HG03060 (cell line): ENCODE measurements at regions not wholly inside any gene's neighbourhood (a gene's known extent, or its start where the extent isn't known, plus 50 kb on each side); places are given as distances from the start of the nearest gene placed in this dataset.

Source experiments
- ATAC-seq: cut with Tn5 transposase; IDR thresholded peaks from one replicate; pipeline ENCODE4 v1.9.1; 2021; ENCODE audit warnings: low read depth, moderate number of reproducible peaks; ENCODE audit not compliant: unreplicated experiment

- ATAC-seq, result no peak
These were observed 125.5 kb upstream of the SPRED2 start for GRCh38 chr2:65557616-65558573.

GRCh38 chr2:65554765-65555591 lies 122.6 kb upstream of the SPRED2 start:
- peak; percentile 69 for ATAC-seq

GRCh38 chr2:65553504-65554074 lies 121.2 kb upstream of the SPRED2 start:
- no peak for ATAC-seq

GRCh38 chr2:65551528-65551927 lies 119.1 kb upstream of the SPRED2 start:
- no peak for ATAC-seq

- no peak for ATAC-seq
These were observed 117.8 kb upstream of the SPRED2 start for GRCh38 chr2:65550246-65550645.

- no peak for ATAC-seq
These were observed 117.2 kb upstream of the SPRED2 start for GRCh38 chr2:65549631-65550030.

GRCh38 chr2:65549257-65549627 lies 116.8 kb upstream of the SPRED2 start:
- no peak for ATAC-seq

GRCh38 chr2:65548576-65549256 lies 116.3 kb upstream of the SPRED2 start:
- ATAC-seq, result no peak

GRCh38 chr2:65548064-65548463 lies 115.7 kb upstream of the SPRED2 start:
- ATAC-seq, result no peak

- no peak for ATAC-seq
These were observed 113.7 kb upstream of the SPRED2 start for GRCh38 chr2:65545837-65546805.

GRCh38 chr2:65541773-65542172 lies 109.4 kb upstream of the SPRED2 start:
- ATAC-seq, result no peak

GRCh38 chr2:65539633-65540032 lies 107.2 kb upstream of the SPRED2 start:
- no peak for ATAC-seq

- ATAC-seq, result no peak
These were observed 105.4 kb upstream of the SPRED2 start for GRCh38 chr2:65537651-65538385.

GRCh38 chr2:65536596-65536995 lies 104.2 kb upstream of the SPRED2 start:
- ATAC-seq, result peak; percentile 87

GRCh38 chr2:65532937-65533336 lies 100.5 kb upstream of the SPRED2 start:
- ATAC-seq, result no peak

GRCh38 chr2:65532326-65532725 lies 99.9 kb upstream of the SPRED2 start:
- no peak for ATAC-seq

GRCh38 chr2:65530547-65531320 lies 98.3 kb upstream of the SPRED2 start:
- ATAC-seq, result no peak

- ATAC-seq, result no peak
These were observed 97.0 kb upstream of the SPRED2 start for GRCh38 chr2:65529419-65529818.
